ENCODE measurements at regions not wholly inside any gene's neighbourhood (a gene's known extent, or its start where the extent isn't known, plus 50 kb on each side); places are given as distances from the start of the nearest gene placed in this dataset.
A peak's percentile ranks its signal among the peaks of the same experiment; 100 is the strongest.

- no peak for DNase-seq
Observed at GRCh38 chr6:40937491-40937890, 101.5 kb downstream of the UNC5CL start.

GRCh38 chr6:40936818-40937251, 102.2 kb downstream of the UNC5CL start:
- no peak for DNase-seq

GRCh38 chr6:40933864-40934263, 105.2 kb downstream of the UNC5CL start:
- no peak for DNase-seq

GRCh38 chr6:40932953-40933352, 106.1 kb downstream of the UNC5CL start:
- DNase-seq = no peak

GRCh38 chr6:40932366-40932765, 106.7 kb downstream of the UNC5CL start:
- no peak for DNase-seq

- DNase-seq = no peak
Observed at GRCh38 chr6:40931931-40932330, 107.1 kb downstream of the UNC5CL start.

GRCh38 chr6:40930555-40930954, 108.5 kb downstream of the UNC5CL start:
- no peak for DNase-seq

GRCh38 chr6:40930045-40930444, 109.0 kb downstream of the UNC5CL start:
- no peak for DNase-seq

- DNase-seq = no peak
Observed at GRCh38 chr6:40929176-40929575, 109.8 kb downstream of the UNC5CL start.

GRCh38 chr6:40928763-40929162, 110.3 kb downstream of the UNC5CL start:
- DNase-seq = no peak

- no peak for DNase-seq
Observed at GRCh38 chr6:40928307-40928706, 110.7 kb downstream of the UNC5CL start.

- DNase-seq = no peak
Observed at GRCh38 chr6:40925341-40925740, 113.7 kb downstream of the UNC5CL start.

GRCh38 chr6:40924839-40925238, 114.2 kb downstream of the UNC5CL start:
- no peak for DNase-seq

GRCh38 chr6:40923880-40924279, 115.1 kb downstream of the UNC5CL start:
- DNase-seq = no peak

- no peak for DNase-seq
Observed at GRCh38 chr6:40923326-40923725, 115.7 kb downstream of the UNC5CL start.

GRCh38 chr6:40922281-40922680, 116.7 kb downstream of the UNC5CL start:
- DNase-seq = no peak

- no peak for DNase-seq
Observed at GRCh38 chr6:40918040-40918651, 120.9 kb downstream of the UNC5CL start.

GRCh38 chr6:40917603-40918002, 121.4 kb downstream of the UNC5CL start:
- DNase-seq = no peak

- no peak for DNase-seq
Observed at GRCh38 chr6:40916845-40917244, 122.2 kb downstream of the UNC5CL start.

- no peak for DNase-seq
Observed at GRCh38 chr6:40915165-40915564, 123.9 kb downstream of the UNC5CL start.

- no peak for DNase-seq
Observed at GRCh38 chr6:40914005-40914404, 125.0 kb downstream of the UNC5CL start.

- peak; percentile 43 for DNase-seq
Observed at GRCh38 chr6:40912158-40912946, 126.7 kb downstream of the UNC5CL start.

- no peak for DNase-seq
Observed at GRCh38 chr6:40910260-40910893, 128.6 kb downstream of the UNC5CL start.

- no peak for DNase-seq
Observed at GRCh38 chr6:40909811-40910210, 129.2 kb downstream of the UNC5CL start.
